Lower leg skin (tissue), 4 donors: ENCODE measurements at regions not wholly inside any gene's neighbourhood (a gene's known extent, or its start where the extent isn't known, plus 50 kb on each side); places are given as distances from the start of the nearest gene placed in this dataset.

ENCODE experiments used
- DNase-seq, 2 donors: peaks; one replicate each; pipeline ENCODE4 v3.0.0-alpha.2; 2019; ENCODE audit warnings: low spot score in 2 of 2
- H3K4me3 ChIP-seq: fragments of 200-600 bp; sonication (generic); 2 replicates; pipeline ENCODE4 v1.5.1; 2017; ENCODE audit warnings: mild to moderate bottlenecking, low read depth; ENCODE audit not compliant: poor library complexity, severe bottlenecking
- POLR2A ChIP-seq, 2 donors: fragments of 450-650 bp; IDR thresholded peaks; one replicate each; pipeline ENCODE4 v1.6.1; 2016 to 2017; ENCODE audit warnings: antibody characterized with exemption in 2 of 2, mild to moderate bottlenecking in 1 of 2, moderate library complexity in 1 of 2
- WGBS, 2 donors: methylation state at CpG; one replicate each; pipeline ENCODE4 v1.1.5; 2018; 5-methylcytosine and 5-hydroxymethylcytosine counted together
- intact Hi-C: fragments of 100-400 bp; cut with DNase I; formaldehyde crosslinking; loops from one replicate; pipeline ENCODE4 v1.15.0; 2023; ENCODE audit warnings: low total_unique reads
- TF ChIP-seq, protein P1 (sequence below), 3 donors: fragments of 450-650 bp; IDR thresholded peaks; one replicate each; pipeline ENCODE4 v1.5.1; 2016; ENCODE audit warnings: antibody characterized with exemption in 3 of 3, mild to moderate bottlenecking in 3 of 3, moderate library complexity in 2 of 3

DNA sequence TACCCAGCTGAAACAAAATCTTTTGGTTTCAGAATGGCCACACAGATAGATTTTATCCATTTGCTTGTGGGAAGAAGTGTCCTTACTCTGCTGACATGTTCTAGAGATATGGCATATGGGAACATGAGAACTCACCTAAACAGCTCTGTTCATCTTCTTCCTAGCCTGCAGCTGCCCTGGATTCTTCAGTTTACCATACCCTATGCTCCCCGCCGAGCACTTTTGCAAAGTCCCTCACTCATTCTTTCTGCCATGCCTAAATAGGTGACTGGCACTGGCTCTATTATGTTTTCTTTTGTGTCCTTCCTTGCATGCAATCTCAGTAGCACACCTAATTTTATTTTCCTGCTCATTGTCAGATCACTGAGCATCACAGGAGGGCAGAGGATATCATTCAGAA lies 293.7 kb upstream of the RSPO3 start:
- H3K4me3 ChIP-seq = no peak overlapping the region
- TF ChIP-seq, protein P1, sequence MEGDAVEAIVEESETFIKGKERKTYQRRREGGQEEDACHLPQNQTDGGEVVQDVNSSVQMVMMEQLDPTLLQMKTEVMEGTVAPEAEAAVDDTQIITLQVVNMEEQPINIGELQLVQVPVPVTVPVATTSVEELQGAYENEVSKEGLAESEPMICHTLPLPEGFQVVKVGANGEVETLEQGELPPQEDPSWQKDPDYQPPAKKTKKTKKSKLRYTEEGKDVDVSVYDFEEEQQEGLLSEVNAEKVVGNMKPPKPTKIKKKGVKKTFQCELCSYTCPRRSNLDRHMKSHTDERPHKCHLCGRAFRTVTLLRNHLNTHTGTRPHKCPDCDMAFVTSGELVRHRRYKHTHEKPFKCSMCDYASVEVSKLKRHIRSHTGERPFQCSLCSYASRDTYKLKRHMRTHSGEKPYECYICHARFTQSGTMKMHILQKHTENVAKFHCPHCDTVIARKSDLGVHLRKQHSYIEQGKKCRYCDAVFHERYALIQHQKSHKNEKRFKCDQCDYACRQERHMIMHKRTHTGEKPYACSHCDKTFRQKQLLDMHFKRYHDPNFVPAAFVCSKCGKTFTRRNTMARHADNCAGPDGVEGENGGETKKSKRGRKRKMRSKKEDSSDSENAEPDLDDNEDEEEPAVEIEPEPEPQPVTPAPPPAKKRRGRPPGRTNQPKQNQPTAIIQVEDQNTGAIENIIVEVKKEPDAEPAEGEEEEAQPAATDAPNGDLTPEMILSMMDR (IDR thresholded peaks at IDR 0.05) = no peak
- no peak for TF ChIP-seq POLR2A (IDR thresholded peaks at IDR 0.05)
- intact Hi-C loops = no loop called here
- no peak for DNase-seq
- 84 to 97% methylated on average over 2 of the region's 2 CpGs for WGBS, 2 donors

DNA sequence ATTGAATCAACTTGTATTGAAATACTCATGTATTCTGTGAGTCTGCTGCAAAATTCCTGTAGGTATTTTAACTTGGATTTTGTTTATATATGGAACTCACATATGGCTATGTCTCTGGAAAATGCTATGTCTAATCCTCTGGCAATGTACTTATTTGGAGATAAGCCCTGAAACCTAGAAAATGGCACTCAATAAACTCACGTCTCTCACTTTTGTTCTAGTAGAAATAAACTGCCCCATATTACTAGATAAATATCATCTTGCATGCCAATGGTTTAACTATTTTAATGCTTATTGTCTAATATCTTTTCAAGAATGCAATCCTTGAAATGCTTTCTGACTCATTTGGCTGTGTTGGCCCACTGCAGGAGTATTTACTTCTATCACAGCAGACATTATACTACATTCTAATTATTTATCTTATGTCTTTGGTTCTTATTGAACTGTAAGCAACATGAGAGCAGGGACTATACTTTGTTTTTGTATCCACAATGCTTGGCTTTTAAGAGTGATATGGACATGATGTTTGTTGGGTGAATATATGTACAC lies 292.2 kb upstream of the RSPO3 start:
- 83 to 86% methylated on average over 1 of the region's 1 CpG for WGBS, 2 donors
- intact Hi-C loops = no loop called here
- DNase-seq = no peak
- H3K4me3 ChIP-seq = no peak overlapping the region
- no peak for TF ChIP-seq POLR2A (IDR thresholded peaks at IDR 0.05)
- TF ChIP-seq, protein P1 (IDR thresholded peaks at IDR 0.05) = no peak

- DNase-seq = no peak
- no peak overlapping the region for H3K4me3 ChIP-seq
- intact Hi-C loops = no loop called here
- TF ChIP-seq, protein P1 (IDR thresholded peaks at IDR 0.05) = no peak
- no peak for TF ChIP-seq POLR2A (IDR thresholded peaks at IDR 0.05)
- WGBS, 2 donors = 63 to 80% methylated on average over 5 of the region's 5 CpGs
Measured at GRCh38 chr6:126831461-126831860, 287.0 kb upstream of the RSPO3 start.

DNA sequence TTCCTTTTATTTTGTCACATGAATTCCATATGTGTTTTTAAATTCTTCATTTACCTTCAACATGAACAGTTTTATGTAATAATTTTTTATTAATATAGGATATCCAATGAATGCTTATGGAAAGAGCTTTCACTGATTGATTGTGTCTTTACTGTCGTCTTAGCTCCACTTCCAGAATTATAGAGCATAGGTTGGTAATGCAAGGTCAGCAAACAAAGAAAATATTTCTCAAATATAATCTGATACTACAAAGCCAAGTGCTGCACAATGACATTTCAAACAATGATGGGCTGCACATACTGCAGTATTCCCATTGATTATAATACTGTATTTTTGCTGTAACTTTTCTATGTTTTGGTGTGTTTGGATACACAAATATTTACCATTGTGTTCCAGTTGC lies 275.7 kb upstream of the RSPO3 start:
- no peak for DNase-seq
- WGBS, 2 donors = 80 to 90% methylated on average over 1 of the region's 1 CpG
- H3K4me3 ChIP-seq = no peak overlapping the region
- TF ChIP-seq, protein P1 (IDR thresholded peaks at IDR 0.05) = no peak
- no peak for TF ChIP-seq POLR2A (IDR thresholded peaks at IDR 0.05)
- intact Hi-C loops = no loop called here

- intact Hi-C loops = no loop called here
- TF ChIP-seq, protein P1 (IDR thresholded peaks at IDR 0.05) = no peak
- TF ChIP-seq POLR2A (IDR thresholded peaks at IDR 0.05) = no peak
Measured at GRCh38 chr6:126848119-126848518, 270.4 kb upstream of the RSPO3 start.

GRCh38 chr6:126867641-126868040 lies 250.8 kb upstream of the RSPO3 start:
- intact Hi-C loops = no loop called here
- 57 to 59% methylated on average over 3 of the region's 3 CpGs for WGBS, 2 donors
- no peak for TF ChIP-seq POLR2A (IDR thresholded peaks at IDR 0.05)
- TF ChIP-seq, protein P1 (IDR thresholded peaks at IDR 0.05) = no peak
- no peak for DNase-seq
- no peak overlapping the region for H3K4me3 ChIP-seq

More at GRCh38 chr6:126848119-126848518, 270.4 kb upstream of the RSPO3 start:
- no peak for DNase-seq
- H3K4me3 ChIP-seq = no peak overlapping the region
